B cell (primary cell): ENCODE measurements at regions not wholly inside any gene's neighbourhood (a gene's known extent, or its start where the extent isn't known, plus 50 kb on each side); places are given as distances from the start of the nearest gene placed in this dataset.

ENCODE experiments used
- ATAC-seq: fragments of 200-7000 bp; cut with Tn5 transposase; one replicate; pipeline ENCODE4 v1.10.0; 2021; ENCODE audit warnings: low read depth, mild to moderate bottlenecking, moderate number of reproducible peaks, moderate library complexity
- CTCF ChIA-PET: fragments of 350-600 bp; sonication (Branson Sonifier 250); formaldehyde crosslinking; loops from one replicate; lab custom pipeline; 2021; ENCODE audit warnings: antibody characterized with exemption, inconsistent platforms; lab: Charles Lee
- POLR2A ChIA-PET: fragments of 350-600 bp; sonication (Branson Sonifier 250); formaldehyde crosslinking; loops from one replicate; lab custom pipeline; 2021; ENCODE audit warnings: antibody characterized with exemption; lab: Charles Lee
- DNase-seq: peaks from one replicate; pipeline ENCODE4 v3.0.0; 2013
- H2AFZ ChIP-seq: 2 replicates; pipeline ENCODE4 v1.6.1; 2012; ENCODE audit warnings: mild to moderate bottlenecking, low read depth, low read length; ENCODE audit not compliant: insufficient read depth, poor library complexity, severe bottlenecking
- H3K27ac ChIP-seq, 2 donors: 1 replicate in 1 of 2; 2 replicates in 1 of 2; pipeline ENCODE4 v1.5.1; 2012 to 2013; ENCODE audit warnings: low read length in 2 of 2, mild to moderate bottlenecking in 2 of 2, moderate library complexity in 1 of 2
- H3K27me3 ChIP-seq, 4 experiments: fragments of 200-600 bp in 1 of 4; sonication (generic) in 1 of 4; replicated peaks in 1 of 4; 1 replicate in 2 of 4; 2 replicates in 2 of 4; pipeline versions ENCODE4 v1.6.1 to v1.7.0; 2013 to 2016; ENCODE audit warnings: low read length in 3 of 4, mild to moderate bottlenecking in 2 of 4, mixed read lengths in 1 of 4, moderate library complexity in 1 of 4; ENCODE audit not compliant: insufficient read depth in 4 of 4, control insufficient read depth in 3 of 4; ENCODE audit errors: control extremely low read depth in 1 of 4
- H3K36me3 ChIP-seq, 2 experiments: replicated peaks in 1 of 2; 1 replicate in 1 of 2; 2 replicates in 1 of 2; pipeline versions ENCODE4 v1.6.1 to v1.7.1; 2013; ENCODE audit warnings: low read length in 1 of 2; ENCODE audit not compliant: insufficient read depth in 2 of 2, control insufficient read depth in 1 of 2; ENCODE audit errors: control extremely low read depth in 1 of 2, extremely low read depth in 1 of 2
- H3K4me1 ChIP-seq, 2 donors: fragments of 200-600 bp in 1 of 2; sonication (generic) in 1 of 2; 1 replicate in 1 of 2; 2 replicates in 1 of 2; pipeline versions ENCODE4 v1.5.1 to v1.6.1; 2013 to 2017; ENCODE audit warnings: low read length in 2 of 2; ENCODE audit not compliant: control insufficient read depth in 2 of 2, insufficient read depth in 2 of 2
- H3K4me2 ChIP-seq: replicated peaks from 2 replicates; pipeline ENCODE3; 2012; ENCODE audit warnings: mild to moderate bottlenecking, low read depth, low read length; ENCODE audit not compliant: poor library complexity, severe bottlenecking
- H3K4me3 ChIP-seq, 5 experiments: fragments of 200-600 bp in 1 of 5; sonication (generic) in 1 of 5; 1 replicate in 3 of 5; 2 replicates in 2 of 5; pipeline versions ENCODE4 v1.5.1 to v1.7.0; 2011 to 2016; ENCODE audit warnings: low read length in 4 of 5, mild to moderate bottlenecking in 4 of 5, low read depth in 2 of 5, control low read depth in 1 of 5, moderate library complexity in 1 of 5; ENCODE audit not compliant: insufficient read depth in 1 of 5; ENCODE audit errors: control extremely low read depth in 1 of 5, extremely low read depth in 1 of 5
- H3K79me2 ChIP-seq: fragments of 200-600 bp; sonication (generic); one replicate; pipeline ENCODE4 v1.6.0; 2016; ENCODE audit warnings: low read length; ENCODE audit not compliant: control insufficient read depth, insufficient read depth
- H3K9ac ChIP-seq: fragments of 200-600 bp; sonication (generic); 2 replicates; pipeline ENCODE4 v1.6.1; 2017; ENCODE audit warnings: mild to moderate bottlenecking, low read length, moderate library complexity
- H3K9me3 ChIP-seq, 3 donors: one replicate each; pipeline versions ENCODE4 v1.6.1 to v1.7.1; 2013; ENCODE audit warnings: low read length in 2 of 3; ENCODE audit not compliant: control insufficient read depth in 2 of 3, insufficient read depth in 1 of 3; ENCODE audit errors: control extremely low read depth in 1 of 3
- H4K20me1 ChIP-seq: 2 replicates; pipeline ENCODE4 v1.6.0; 2012; ENCODE audit warnings: mild to moderate bottlenecking, low read length; ENCODE audit not compliant: insufficient read depth, control insufficient read depth, poor library complexity, severe bottlenecking
- H3K27ac Mint-ChIP-seq: one replicate; pipeline ENCODE4 v1.8.0; 2021; ENCODE audit warnings: mixed read lengths
- H3K27me3 Mint-ChIP-seq: one replicate; pipeline ENCODE4 v1.8.0; 2021; ENCODE audit warnings: mixed read lengths
- H3K4me1 Mint-ChIP-seq: one replicate; pipeline ENCODE4 v1.8.0; 2021; ENCODE audit warnings: mixed read lengths
- H3K4me3 Mint-ChIP-seq: one replicate; pipeline ENCODE4 v1.8.0; 2021; ENCODE audit warnings: mixed read lengths
- H3K9me3 Mint-ChIP-seq: one replicate; pipeline ENCODE4 v1.8.0; 2022; ENCODE audit warnings: mixed read lengths; ENCODE audit not compliant: insufficient read depth
- CTCF ChIP-seq: fragments of 200-600 bp; IDR thresholded peaks from one replicate; pipeline ENCODE4 v1.8.0; 2022; ENCODE audit warnings: antibody characterized with exemption, mild to moderate bottlenecking
- EZH2 ChIP-seq: IDR thresholded peaks from 2 replicates; pipeline ENCODE4 v1.6.1; 2012; ENCODE audit warnings: borderline replicate concordance, low read depth, mild to moderate bottlenecking, moderate library complexity, low read length; ENCODE audit not compliant: insufficient read depth, poor library complexity, severe bottlenecking
- WGBS: methylation state at CpG from one replicate; pipeline ENCODE4 v1.1.5; 2013; ENCODE audit warnings: missing lambda C conversion rate; ENCODE audit not compliant: insufficient coverage; 5-methylcytosine and 5-hydroxymethylcytosine counted together
- intact Hi-C: fragments of 100-400 bp; cut with micrococcal nuclease; formaldehyde crosslinking; loops from one replicate; pipeline ENCODE4 v1.10.0; 2022

- Histone ChIP-seq H3K4me2 (no peak overlapping the region), H3K27ac (no peak overlapping the region), H3K27me3 (no peaks in the 10 kb centered on the region), H3K79me2 (peaks cover 29% of the 10 kb centered on the region), H4K20me1 (peaks cover 12% of the 10 kb centered on the region), H3K9ac (no peak overlapping the region), H3K4me1 (no peaks in the 10 kb centered on the region), H2AFZ (no peak overlapping the region), H3K9me3 (no peaks in the 10 kb centered on the region), H3K4me3 (no peak overlapping the region), H3K36me3 (peaks cover 0 to 50% of the 10 kb centered on the region in 2 experiments)
- Mint-ChIP-seq H3K27me3 (no peaks in the 10 kb centered on the region), H3K4me3 (no peak overlapping the region), H3K4me1 (peaks cover 4% of the 10 kb centered on the region), H3K27ac (no peak overlapping the region), H3K9me3 (no peaks in the 10 kb centered on the region)
- ChIA-PET POLR2A (no interaction called here), CTCF (no interaction called here)
- DNase-seq: no peak
- 97% methylated on average over 42 of the region's 42 CpGs for WGBS
- intact Hi-C loops: no loop called here
- TF ChIP-seq CTCF: no peak
- no peak for TF ChIP-seq EZH2
- ATAC-seq: no peak
Observed at GRCh38 chr12:124426594-124427555, 132.0 kb downstream of the RFLNA start.

GRCh38 chr12:124425667-124426066 is 130.8 kb downstream of the RFLNA start:
- Histone ChIP-seq H3K9me3 (no peaks in the 10 kb centered on the region), H3K79me2 (peaks cover 20% of the 10 kb centered on the region), H2AFZ (no peak overlapping the region), H3K36me3 (peaks cover 0 to 56% of the 10 kb centered on the region in 2 experiments), H4K20me1 (peaks cover 10% of the 10 kb centered on the region), H3K27ac (no peak overlapping the region), H3K4me1 (no peaks in the 10 kb centered on the region), H3K4me2 (no peak overlapping the region), H3K27me3 (no peaks in the 10 kb centered on the region), H3K4me3 (no peak overlapping the region), H3K9ac (no peak overlapping the region)
- Mint-ChIP-seq H3K27ac (no peak overlapping the region), H3K4me3 (no peak overlapping the region), H3K4me1 (no peaks in the 10 kb centered on the region), H3K9me3 (no peaks in the 10 kb centered on the region), H3K27me3 (no peaks in the 10 kb centered on the region)
- ChIA-PET CTCF (no interaction called here), POLR2A (no interaction called here)
- DNase-seq: no peak
- TF ChIP-seq CTCF (no peak), EZH2 (no peak)
- 100% methylated on average over 2 of the region's 6 CpGs for WGBS
- intact Hi-C loops: no loop called here
- ATAC-seq: no peak
